ENCODE measurements at regions not wholly inside any gene's neighbourhood (a gene's known extent, or its start where the extent isn't known, plus 50 kb on each side); places are given as distances from the start of the nearest gene placed in this dataset.

- TF ChIP-seq, protein P1, sequence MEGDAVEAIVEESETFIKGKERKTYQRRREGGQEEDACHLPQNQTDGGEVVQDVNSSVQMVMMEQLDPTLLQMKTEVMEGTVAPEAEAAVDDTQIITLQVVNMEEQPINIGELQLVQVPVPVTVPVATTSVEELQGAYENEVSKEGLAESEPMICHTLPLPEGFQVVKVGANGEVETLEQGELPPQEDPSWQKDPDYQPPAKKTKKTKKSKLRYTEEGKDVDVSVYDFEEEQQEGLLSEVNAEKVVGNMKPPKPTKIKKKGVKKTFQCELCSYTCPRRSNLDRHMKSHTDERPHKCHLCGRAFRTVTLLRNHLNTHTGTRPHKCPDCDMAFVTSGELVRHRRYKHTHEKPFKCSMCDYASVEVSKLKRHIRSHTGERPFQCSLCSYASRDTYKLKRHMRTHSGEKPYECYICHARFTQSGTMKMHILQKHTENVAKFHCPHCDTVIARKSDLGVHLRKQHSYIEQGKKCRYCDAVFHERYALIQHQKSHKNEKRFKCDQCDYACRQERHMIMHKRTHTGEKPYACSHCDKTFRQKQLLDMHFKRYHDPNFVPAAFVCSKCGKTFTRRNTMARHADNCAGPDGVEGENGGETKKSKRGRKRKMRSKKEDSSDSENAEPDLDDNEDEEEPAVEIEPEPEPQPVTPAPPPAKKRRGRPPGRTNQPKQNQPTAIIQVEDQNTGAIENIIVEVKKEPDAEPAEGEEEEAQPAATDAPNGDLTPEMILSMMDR (IDR thresholded peaks at IDR 0.05) = no peak
- TF ChIP-seq POLR2A (IDR thresholded peaks at IDR 0.05) = no peak
These were observed 103.2 kb downstream of the SINHCAF start for GRCh38 chr12:31222620-31223222.
